ENCODE measurements at regions not wholly inside any gene's neighbourhood (a gene's known extent, or its start where the extent isn't known, plus 50 kb on each side); places are given as distances from the start of the nearest gene placed in this dataset.

DNA sequence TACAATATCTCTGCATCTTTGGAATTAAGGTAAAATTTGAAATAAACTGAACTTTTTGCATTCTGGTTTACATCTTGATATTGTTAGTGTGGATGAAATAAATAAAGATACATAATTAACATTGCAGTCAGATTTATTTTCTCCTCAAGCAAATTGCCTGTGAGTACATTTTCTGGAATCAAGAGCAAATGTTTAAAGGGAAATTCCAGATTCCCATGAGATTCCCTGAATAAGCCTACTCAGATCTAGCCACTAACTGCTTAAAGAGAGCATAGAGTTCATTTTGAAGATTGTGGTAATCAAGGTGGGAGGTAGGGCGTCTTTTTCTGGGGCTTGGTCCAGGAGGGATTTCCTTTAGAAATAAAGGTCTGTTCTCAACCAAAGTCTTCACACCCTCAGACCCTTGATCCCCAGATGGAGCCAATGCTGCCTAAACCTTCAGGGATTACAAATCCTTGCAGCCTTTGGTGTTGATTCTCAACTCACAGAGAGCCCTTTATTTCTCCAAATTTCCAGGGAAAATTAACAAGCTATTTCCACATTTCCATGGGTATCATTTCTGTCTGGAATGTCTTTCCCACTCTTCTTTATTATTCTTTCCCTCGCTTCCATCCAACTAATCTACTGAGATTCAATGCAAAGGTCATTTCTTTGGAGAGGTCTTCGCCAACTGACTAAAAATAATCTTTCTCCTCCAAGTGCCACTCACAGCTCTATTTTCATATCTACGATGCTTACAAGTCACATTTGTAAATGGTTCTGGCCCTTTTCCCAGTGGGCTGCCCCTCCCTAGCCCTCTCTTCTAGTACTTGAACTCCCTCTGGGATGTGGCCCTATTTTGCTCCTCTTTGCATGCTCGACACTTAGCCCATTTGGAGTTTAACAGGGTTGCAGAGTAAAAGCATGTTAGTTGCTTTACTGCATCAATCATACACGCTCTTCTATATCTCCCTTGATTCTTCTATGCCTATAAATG, 79.8 kb upstream of the SPATS2L start:
- TF ChIP-seq EZH2 (optimal IDR thresholded peaks at IDR 0.05; ENCODE audit: low read depth, low read length), result no peak
- TF ChIP-seq, protein P1, sequence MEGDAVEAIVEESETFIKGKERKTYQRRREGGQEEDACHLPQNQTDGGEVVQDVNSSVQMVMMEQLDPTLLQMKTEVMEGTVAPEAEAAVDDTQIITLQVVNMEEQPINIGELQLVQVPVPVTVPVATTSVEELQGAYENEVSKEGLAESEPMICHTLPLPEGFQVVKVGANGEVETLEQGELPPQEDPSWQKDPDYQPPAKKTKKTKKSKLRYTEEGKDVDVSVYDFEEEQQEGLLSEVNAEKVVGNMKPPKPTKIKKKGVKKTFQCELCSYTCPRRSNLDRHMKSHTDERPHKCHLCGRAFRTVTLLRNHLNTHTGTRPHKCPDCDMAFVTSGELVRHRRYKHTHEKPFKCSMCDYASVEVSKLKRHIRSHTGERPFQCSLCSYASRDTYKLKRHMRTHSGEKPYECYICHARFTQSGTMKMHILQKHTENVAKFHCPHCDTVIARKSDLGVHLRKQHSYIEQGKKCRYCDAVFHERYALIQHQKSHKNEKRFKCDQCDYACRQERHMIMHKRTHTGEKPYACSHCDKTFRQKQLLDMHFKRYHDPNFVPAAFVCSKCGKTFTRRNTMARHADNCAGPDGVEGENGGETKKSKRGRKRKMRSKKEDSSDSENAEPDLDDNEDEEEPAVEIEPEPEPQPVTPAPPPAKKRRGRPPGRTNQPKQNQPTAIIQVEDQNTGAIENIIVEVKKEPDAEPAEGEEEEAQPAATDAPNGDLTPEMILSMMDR (IDR thresholded peaks at IDR 0.05; ENCODE audit: low read length), result no peak
- TF ChIP-seq EZH2phosphoT487 (IDR thresholded peaks at IDR 0.05; ENCODE audit: low read length), result no peak
